ENCODE measurements at regions not wholly inside any gene's neighbourhood (a gene's known extent, or its start where the extent isn't known, plus 50 kb on each side); places are given as distances from the start of the nearest gene placed in this dataset.

GRCh38 chr5:5584751-5585150 is 162.3 kb downstream of the ICE1 start:
- TF ChIP-seq EZH2 (IDR thresholded peaks at IDR 0.05; ENCODE audit: insufficient read depth, low read length) (no peak), CTCF (IDR thresholded peaks at IDR 0.05; ENCODE audit: insufficient read depth, low read depth, low read length) (no peak)
- Histone ChIP-seq H3K4me2 (ENCODE audit: low read length) (no peak overlapping the region), H3K27ac (ENCODE audit: low read depth, low read length) (no peak overlapping the region), H3K36me3 (ENCODE audit: insufficient read depth, low read length) (no peaks in the 10 kb centered on the region), H3K27me3 (ENCODE audit: insufficient read depth, low read length) (no peaks in the 10 kb centered on the region), H2AFZ (ENCODE audit: low read depth, low read length) (no peak overlapping the region), H3K9ac (ENCODE audit: low read length) (no peak overlapping the region), H3K4me3 (ENCODE audit: insufficient read depth, low read depth, low read length) (no peak overlapping the region), H3K4me1 (ENCODE audit: insufficient read depth, low read length) (no peaks in the 10 kb centered on the region), H4K20me1 (ENCODE audit: insufficient read depth, low read length) (no peaks in the 10 kb centered on the region), H3K9me3 (ENCODE audit: insufficient read depth, low read depth, low read length) (no peaks in the 10 kb centered on the region), H3K79me2 (ENCODE audit: insufficient read depth, low read length) (no peaks in the 10 kb centered on the region)
- H3K4me1 Mint-ChIP-seq (ENCODE audit: low read depth, unreplicated experiment): no peaks in the 10 kb centered on the region
- no peak for DNase-seq (ENCODE audit: low read depth)
- no peak overlapping the region for H3K27ac Mint-ChIP-seq (ENCODE audit: unreplicated experiment)
- no peak for FAIRE-seq
- peaks cover 20% of the 10 kb centered on the region for H3K27me3 Mint-ChIP-seq (ENCODE audit: low read depth, unreplicated experiment)
- H3K36me3 Mint-ChIP-seq (ENCODE audit: low read depth, unreplicated experiment): no peaks in the 10 kb centered on the region
- no peaks in the 10 kb centered on the region for H3K9me3 Mint-ChIP-seq (ENCODE audit: unreplicated experiment)
- H3K4me3 Mint-ChIP-seq (ENCODE audit: unreplicated experiment): no peak overlapping the region

GRCh38 chr5:5584236-5584745 is 161.8 kb downstream of the ICE1 start:
- FAIRE-seq (no peak), DNase-seq (ENCODE audit: low read depth) (no peak)
- Histone ChIP-seq H3K9ac (ENCODE audit: low read length) (no peak overlapping the region), H3K4me1 (ENCODE audit: insufficient read depth, low read length) (no peaks in the 10 kb centered on the region), H3K9me3 (ENCODE audit: insufficient read depth, low read depth, low read length) (no peaks in the 10 kb centered on the region), H4K20me1 (ENCODE audit: insufficient read depth, low read length) (no peaks in the 10 kb centered on the region), H3K27ac (ENCODE audit: low read depth, low read length) (no peak overlapping the region), H3K4me3 (ENCODE audit: insufficient read depth, low read depth, low read length) (no peak overlapping the region), H3K27me3 (ENCODE audit: insufficient read depth, low read length) (no peaks in the 10 kb centered on the region), H2AFZ (ENCODE audit: low read depth, low read length) (no peak overlapping the region), H3K79me2 (ENCODE audit: insufficient read depth, low read length) (no peaks in the 10 kb centered on the region), H3K4me2 (ENCODE audit: low read length) (no peak overlapping the region), H3K36me3 (ENCODE audit: insufficient read depth, low read length) (no peaks in the 10 kb centered on the region)
- Mint-ChIP-seq H3K4me1 (ENCODE audit: low read depth, unreplicated experiment) (no peaks in the 10 kb centered on the region), H3K4me3 (ENCODE audit: unreplicated experiment) (no peak overlapping the region), H3K36me3 (ENCODE audit: low read depth, unreplicated experiment) (no peaks in the 10 kb centered on the region), H3K9me3 (ENCODE audit: unreplicated experiment) (no peaks in the 10 kb centered on the region), H3K27me3 (ENCODE audit: low read depth, unreplicated experiment) (peaks cover 19% of the 10 kb centered on the region), H3K27ac (ENCODE audit: unreplicated experiment) (no peak overlapping the region)
- TF ChIP-seq EZH2 (IDR thresholded peaks at IDR 0.05; ENCODE audit: insufficient read depth, low read length): no peak

- Mint-ChIP-seq H3K4me1 (ENCODE audit: low read depth, unreplicated experiment) (no peaks in the 10 kb centered on the region), H3K9me3 (ENCODE audit: unreplicated experiment) (no peaks in the 10 kb centered on the region), H3K27ac (ENCODE audit: unreplicated experiment) (no peak overlapping the region), H3K4me3 (ENCODE audit: unreplicated experiment) (no peak overlapping the region), H3K36me3 (ENCODE audit: low read depth, unreplicated experiment) (no peaks in the 10 kb centered on the region), H3K27me3 (ENCODE audit: low read depth, unreplicated experiment) (peaks cover 17% of the 10 kb centered on the region)
- Histone ChIP-seq H3K36me3 (ENCODE audit: insufficient read depth, low read length) (no peaks in the 10 kb centered on the region), H3K4me3 (ENCODE audit: insufficient read depth, low read depth, low read length) (no peak overlapping the region), H3K27ac (ENCODE audit: low read depth, low read length) (no peak overlapping the region), H2AFZ (ENCODE audit: low read depth, low read length) (no peak overlapping the region), H3K9me3 (ENCODE audit: insufficient read depth, low read depth, low read length) (no peaks in the 10 kb centered on the region), H4K20me1 (ENCODE audit: insufficient read depth, low read length) (no peaks in the 10 kb centered on the region), H3K4me2 (ENCODE audit: low read length) (no peak overlapping the region), H3K79me2 (ENCODE audit: insufficient read depth, low read length) (no peaks in the 10 kb centered on the region), H3K27me3 (ENCODE audit: insufficient read depth, low read length) (no peaks in the 10 kb centered on the region), H3K9ac (ENCODE audit: low read length) (no peak overlapping the region), H3K4me1 (ENCODE audit: insufficient read depth, low read length) (no peaks in the 10 kb centered on the region)
- TF ChIP-seq EZH2 (IDR thresholded peaks at IDR 0.05; ENCODE audit: insufficient read depth, low read length): no peak
- no peak for TF ChIP-seq CTCF (IDR thresholded peaks at IDR 0.05; ENCODE audit: insufficient read depth, low read depth, low read length)
- DNase-seq (ENCODE audit: low read depth): no peak
- FAIRE-seq: no peak
These were observed 161.4 kb downstream of the ICE1 start for GRCh38 chr5:5583832-5584231.
